GM18867 (cell line): ENCODE measurements at regions not wholly inside any gene's neighbourhood (a gene's known extent, or its start where the extent isn't known, plus 50 kb on each side); places are given as distances from the start of the nearest gene placed in this dataset.

Source experiments
- ATAC-seq: cut with Tn5 transposase; IDR thresholded peaks from one replicate; pipeline ENCODE4 v1.9.1; 2021; ENCODE audit warnings: mild to moderate bottlenecking, moderate library complexity; ENCODE audit not compliant: unreplicated experiment

GRCh38 chr2:188903740-188904139, 70.4 kb upstream of the COL3A1 start:
- ATAC-seq, result no peak

GRCh38 chr2:188909036-188909435, 65.1 kb upstream of the COL3A1 start:
- ATAC-seq, result no peak

- ATAC-seq, result no peak
These were observed 57.4 kb upstream of the COL3A1 start for GRCh38 chr2:188916736-188917135.

GRCh38 chr2:188917632-188918031, 56.5 kb upstream of the COL3A1 start:
- ATAC-seq, result no peak

GRCh38 chr2:188919824-188920223, 54.3 kb upstream of the COL3A1 start:
- peak; percentile 77 for ATAC-seq

GRCh38 chr2:188922191-188922590, 52.0 kb upstream of the COL3A1 start:
- no peak for ATAC-seq
